IMR-90 (cell line): ENCODE measurements at regions not wholly inside any gene's neighbourhood (a gene's known extent, or its start where the extent isn't known, plus 50 kb on each side); places are given as distances from the start of the nearest gene placed in this dataset.

Experiments used
- ATAC-seq: fragments of 200-7000 bp; cut with Tn5 transposase; 2 replicates; pipeline ENCODE4 v1.9.1; 2020; ENCODE audit warnings: low read depth, mild to moderate bottlenecking, moderate library complexity
- BruUV-seq: library from RNA; stranded (reverse); fragments of 400-500 nt; replicated peaks from 2 replicates; lab custom pipeline; 2021; lab: Mats Ljungman, UMichigan
- CTCF ChIA-PET: fragments of 300-600 bp; formaldehyde crosslinking; extraction: SDS; loops from one replicate; lab custom pipeline; 2021; ENCODE audit warnings: antibody characterized with exemption; lab: Yijun Ruan, JAX
- POLR2A ChIA-PET: fragments of 300-600 bp; sonication (Branson Sonifier 250); formaldehyde crosslinking; loops from one replicate; lab custom pipeline; 2022; ENCODE audit warnings: antibody characterized with exemption; ENCODE audit not compliant: unreplicated experiment; lab: Charles Lee
- DNase-seq: peaks from one replicate; pipeline ENCODE4 v3.0.0; 2013
- H2AFZ ChIP-seq: replicated peaks from 2 replicates; pipeline ENCODE3; 2013; ENCODE audit warnings: low read length, mild to moderate bottlenecking; ENCODE audit not compliant: poor library complexity
- H2AK5ac ChIP-seq: 2 replicates; pipeline ENCODE4 v1.6.1; 2013; ENCODE audit warnings: low read depth, low read length, inconsistent platforms
- H2AK9ac ChIP-seq: replicated peaks from 2 replicates; pipeline ENCODE3; 2013; ENCODE audit warnings: mild to moderate bottlenecking, low read depth, low read length, moderate library complexity; ENCODE audit not compliant: poor library complexity
- H2BK120ac ChIP-seq: 2 replicates; pipeline ENCODE4 v1.6.1; 2013; ENCODE audit warnings: low read depth, low read length, inconsistent platforms
- H2BK15ac ChIP-seq: 3 replicates; pipeline ENCODE4 v1.6.1; 2013; ENCODE audit warnings: low read depth, low read length, inconsistent platforms
- H2BK20ac ChIP-seq: 2 replicates; pipeline ENCODE4 v1.6.1; 2013; ENCODE audit warnings: low read depth, mild to moderate bottlenecking, inconsistent platforms, low read length, moderate library complexity
- H2BK5ac ChIP-seq: 2 replicates; pipeline ENCODE4 v1.6.1; 2013; ENCODE audit warnings: mild to moderate bottlenecking, low read depth, low read length, inconsistent platforms; ENCODE audit not compliant: poor library complexity, severe bottlenecking
- H3K14ac ChIP-seq: replicated peaks from 2 replicates; pipeline ENCODE4 v1.6.1; 2013; ENCODE audit warnings: low read depth, low read length, inconsistent platforms
- H3K18ac ChIP-seq: 2 replicates; pipeline ENCODE4 v1.6.1; 2013; ENCODE audit warnings: low read depth, low read length, control low read depth
- H3K23ac ChIP-seq: 2 replicates; pipeline ENCODE4 v1.6.1; 2013; ENCODE audit warnings: low read depth, low read length, inconsistent platforms
- H3K27ac ChIP-seq: 2 replicates; pipeline ENCODE4 v1.5.1; 2013; ENCODE audit warnings: mild to moderate bottlenecking, control low read depth, low read length; ENCODE audit not compliant: insufficient read depth
- H3K27me3 ChIP-seq: 2 replicates; pipeline ENCODE4 v1.6.1; 2013; ENCODE audit warnings: low read length; ENCODE audit not compliant: control insufficient read depth, insufficient read depth
- H3K36me3 ChIP-seq: 2 replicates; pipeline ENCODE4 v1.6.1; 2013; ENCODE audit warnings: low read length, mixed read lengths; ENCODE audit not compliant: control insufficient read depth, insufficient read depth
- H3K4ac ChIP-seq: 2 replicates; pipeline ENCODE4 v1.6.1; 2013; ENCODE audit warnings: low read depth, low read length, inconsistent platforms
- H3K4me1 ChIP-seq: 2 replicates; pipeline ENCODE4 v1.6.1; 2013; ENCODE audit warnings: low read length, mixed read lengths; ENCODE audit not compliant: control insufficient read depth, insufficient read depth
- H3K4me2 ChIP-seq: 2 replicates; pipeline ENCODE4 v1.6.1; 2013; ENCODE audit warnings: low read depth, mild to moderate bottlenecking, control low read depth, low read length, moderate library complexity
- H3K4me3 ChIP-seq: 2 replicates; pipeline ENCODE4 v1.5.1; 2013; ENCODE audit warnings: low read depth, mild to moderate bottlenecking, control low read depth, low read length, moderate library complexity; ENCODE audit not compliant: insufficient read depth
- H3K56ac ChIP-seq: 2 replicates; pipeline ENCODE4 v1.6.1; 2013; ENCODE audit warnings: low read length, inconsistent platforms; ENCODE audit not compliant: insufficient read depth; ENCODE audit errors: extremely low read depth
- H3K79me1 ChIP-seq, 2 experiments: 2 replicates each; pipeline ENCODE4 v1.6.1; 2013; ENCODE audit warnings: low read length in 2 of 2, inconsistent platforms in 1 of 2, low read depth in 1 of 2
- H3K9ac ChIP-seq: 2 replicates; pipeline ENCODE4 v1.6.1; 2013; ENCODE audit warnings: low read depth, low read length, control low read depth
- H3K9me1 ChIP-seq: 2 replicates; pipeline ENCODE4 v1.6.1; 2013; ENCODE audit warnings: low read length, inconsistent platforms; ENCODE audit not compliant: insufficient read depth
- H3K9me3 ChIP-seq: 2 replicates; pipeline ENCODE4 v1.6.1; 2013; ENCODE audit warnings: low read length; ENCODE audit not compliant: control insufficient read depth, insufficient read depth
- H4K20me1 ChIP-seq: 2 replicates; pipeline ENCODE4 v1.6.1; 2013; ENCODE audit warnings: low read length, inconsistent platforms; ENCODE audit not compliant: insufficient read depth
- H4K5ac ChIP-seq: 2 replicates; pipeline ENCODE4 v1.6.1; 2013; ENCODE audit warnings: mild to moderate bottlenecking, low read depth, low read length, control low read depth
- H4K8ac ChIP-seq, 2 experiments: 2 replicates each; pipeline ENCODE4 v1.6.1; 2013; ENCODE audit warnings: low read depth in 2 of 2, low read length in 2 of 2, control low read depth in 1 of 2, inconsistent platforms in 1 of 2
- H4K91ac ChIP-seq: 2 replicates; pipeline ENCODE4 v1.6.1; 2013; ENCODE audit warnings: low read depth, low read length, inconsistent platforms; ENCODE audit not compliant: insufficient read depth
- CEBPB ChIP-seq: IDR thresholded peaks from 2 replicates; pipeline ENCODE4 v1.6.1; 2012; ENCODE audit warnings: low read depth, low read length, improper control_type of control experiment
- NFE2L2 ChIP-seq: fragments of 150-350 bp; IDR thresholded peaks from 2 replicates; pipeline ENCODE4 v1.6.1; 2016; ENCODE audit warnings: low read depth, mild to moderate bottlenecking, low read length
- USF2 ChIP-seq: fragments of 150-350 bp; IDR thresholded peaks from 2 replicates; pipeline ENCODE4 v1.6.1; 2017; ENCODE audit warnings: mild to moderate bottlenecking, antibody characterized with exemption, low read length, low read depth
- WGBS, 2 experiments: methylation state at CpG; one replicate each; pipeline versions ENCODE4 v1.1.5 to v1.1.7; 2013; ENCODE audit warnings: missing lambda C conversion rate in 2 of 2; ENCODE audit not compliant: insufficient read length in 1 of 2; ENCODE audit errors: extremely low coverage in 2 of 2; 5-methylcytosine and 5-hydroxymethylcytosine counted together
- dilution Hi-C: fragments of 300-500 bp; cut with HindIII; formaldehyde crosslinking; loops from one replicate; pipeline ENCODE4 v1.14.3; 2018; ENCODE audit warnings: low sequenced_read_pairs; ENCODE audit not compliant: unreplicated experiment
- in situ Hi-C: fragments of 300-500 bp; cut with MboI; formaldehyde crosslinking; loops from 3 replicates; pipeline ENCODE4 v1.14.3; 2019; ENCODE audit warnings: low sequenced_read_pairs, inconsistent platforms, mixed read lengths
- intact Hi-C: fragments of 100-400 bp; cut with micrococcal nuclease; formaldehyde crosslinking; loops from 2 replicates; pipeline ENCODE4 v1.10.0; 2022

- dilution Hi-C loops, result no loop called here
- no peak overlapping the region for H2BK15ac ChIP-seq
These were observed 120.4 kb upstream of the KYNU start for GRCh38 chr2:142757111-142757510.

More at GRCh38 chr2:142757111-142757510, 120.4 kb upstream of the KYNU start:
- ATAC-seq (no peak), DNase-seq (no peak)
- Histone ChIP-seq H3K79me1 (no peaks in the 10 kb centered on the region), H3K4me2 (no peak overlapping the region), H3K56ac (no peak overlapping the region), H3K27me3 (no peaks in the 10 kb centered on the region), H2BK5ac (no peak overlapping the region), H3K27ac (no peak overlapping the region), H4K20me1 (no peaks in the 10 kb centered on the region), H2BK120ac (no peak overlapping the region), H4K91ac (no peak overlapping the region), H2AK5ac (no peak overlapping the region), H3K4me3 (no peak overlapping the region), H3K4ac (no peak overlapping the region), H2AFZ (no peak overlapping the region), H2AK9ac (no peak overlapping the region), H3K4me1 (no peaks in the 10 kb centered on the region), H3K9me1 (no peaks in the 10 kb centered on the region), H4K5ac (no peak overlapping the region), H3K23ac (no peak overlapping the region), H2BK20ac (no peak overlapping the region), H3K9me3 (no peaks in the 10 kb centered on the region), H3K14ac (no peak overlapping the region), H3K9ac (no peak overlapping the region), H3K36me3 (no peaks in the 10 kb centered on the region), H4K8ac (no peak overlapping the region), H3K18ac (no peak overlapping the region)
- peak; percentile 34; the same call in 1 of the 2 replicates for TF ChIP-seq CEBPB
- TF ChIP-seq NFE2L2, result no peak
- TF ChIP-seq USF2, result no peak
- no CpG with 5 or more reads among the region's 2 CpGs for WGBS, 2 experiments
- ChIA-PET POLR2A (no interaction called here), CTCF (no interaction called here)
- in situ Hi-C loops, result no loop called here
- intact Hi-C loops, result no loop called here
- no TSS peak for BruUV-seq
